HepG2 (cell line): ENCODE measurements at regions not wholly inside any gene's neighbourhood (a gene's known extent, or its start where the extent isn't known, plus 50 kb on each side); places are given as distances from the start of the nearest gene placed in this dataset.

Experiments
- ATAC-seq: fragments of 200-7000 bp; cut with Tn5 transposase; 3 replicates; pipeline ENCODE4 v1.9.1; 2020; ENCODE audit warnings: mild to moderate bottlenecking, moderate library complexity
- BruUV-seq: library from RNA; stranded (reverse); fragments of 400-500 nt; replicated peaks from 2 replicates; lab custom pipeline; 2021; lab: Mats Ljungman, UMichigan
- CTCF ChIA-PET: fragments of 300-600 bp; formaldehyde crosslinking; extraction: SDS; loops from one replicate; lab custom pipeline; 2021; ENCODE audit warnings: low total read pairs, inconsistent platforms, low intra/inter-chr PET ratio; lab: Yijun Ruan, JAX
- POLR2A ChIA-PET: fragments of 350-600 bp; sonication (Branson Sonifier 250); formaldehyde crosslinking; loops from one replicate; lab custom pipeline; 2020; ENCODE audit warnings: antibody characterized with exemption, inconsistent platforms; lab: Yijun Ruan, JAX
- DNase-seq: peaks from one replicate; pipeline ENCODE4 v3.0.0-alpha.2; 2015; ENCODE audit warnings: low spot score
- FAIRE-seq: peaks from 3 replicates; lab custom pipeline; 2011; peaks lifted over from hg19 to GRCh38; lab: Jason Lieb, UNC
- H2AFZ ChIP-seq: one replicate; pipeline ENCODE4 v1.6.1; 2011; ENCODE audit warnings: low read length, inconsistent platforms
- H3K27ac ChIP-seq: fragments of 300-600 bp; 3 replicates; pipeline ENCODE4 v1.8.0; 2011; ENCODE audit warnings: mixed run types, mild to moderate bottlenecking, mixed read lengths, low read length, inconsistent platforms; ENCODE audit not compliant: insufficient read depth; ENCODE audit errors: extremely low read length
- H3K27me3 ChIP-seq, 2 experiments: fragments of 200-600 bp in 1 of 2; 2 replicates in 1 of 2; 3 replicates in 1 of 2; pipeline versions ENCODE4 v1.6.0 to v1.8.0; 2011; ENCODE audit warnings: low read length in 2 of 2, mild to moderate bottlenecking in 2 of 2, moderate library complexity in 2 of 2, inconsistent platforms in 1 of 2; ENCODE audit not compliant: insufficient read depth in 2 of 2, control insufficient read depth in 1 of 2
- H3K36me3 ChIP-seq, 2 experiments: fragments of 200-600 bp in 1 of 2; replicated peaks in 1 of 2; 2 replicates in 1 of 2; 3 replicates in 1 of 2; pipeline versions ENCODE4 v1.5.1 to v1.8.0; 2011; ENCODE audit warnings: low read length in 2 of 2, inconsistent platforms in 1 of 2; ENCODE audit not compliant: insufficient read depth in 2 of 2, control insufficient read depth in 1 of 2
- H3K4me1 ChIP-seq: 2 replicates; pipeline ENCODE4 v1.5.1; 2012; ENCODE audit warnings: low read length, inconsistent platforms; ENCODE audit not compliant: insufficient read depth
- H3K4me2 ChIP-seq: 2 replicates; pipeline ENCODE4 v1.6.0; 2011; ENCODE audit warnings: low read depth, low read length, inconsistent platforms
- H3K4me3 ChIP-seq, 3 experiments: fragments of 200-600 bp in 1 of 3; sonication (generic), shearing (Covaris generic) in 1 of 3; replicated peaks in 1 of 3; 2 replicates each; pipeline ENCODE4 v1.5.1; 2011 to 2016; ENCODE audit warnings: low read length in 3 of 3, inconsistent platforms in 2 of 3, low read depth in 2 of 3, mild to moderate bottlenecking in 2 of 3, control low read depth in 1 of 3, mixed read lengths in 1 of 3; ENCODE audit not compliant: insufficient read depth in 1 of 3
- H3K79me2 ChIP-seq: one replicate; pipeline ENCODE4 v1.6.1; 2011; ENCODE audit warnings: low read length, inconsistent platforms; ENCODE audit not compliant: insufficient read depth
- H3K9ac ChIP-seq: 2 replicates; pipeline ENCODE4 v1.6.0; 2011; ENCODE audit warnings: mild to moderate bottlenecking, low read depth, low read length, inconsistent platforms; ENCODE audit not compliant: insufficient read depth
- H3K9me3 ChIP-seq: 2 replicates; pipeline ENCODE4 v1.5.1; 2012; ENCODE audit warnings: mild to moderate bottlenecking, low read length
- H4K20me1 ChIP-seq: 2 replicates; pipeline ENCODE4 v1.6.0; 2011; ENCODE audit warnings: inconsistent platforms, mild to moderate bottlenecking, low read length, moderate library complexity; ENCODE audit not compliant: insufficient read depth
- AKAP8 ChIP-seq: sonication (generic); formaldehyde crosslinking; IDR thresholded peaks from 2 replicates; pipeline ENCODE4 v1.5.1; 2020; ENCODE audit warnings: mild to moderate bottlenecking, missing genetic modification reagents
- ATRX ChIP-seq: sonication (generic); formaldehyde crosslinking; IDR thresholded peaks from 2 replicates; pipeline ENCODE4 v1.4.0; 2020; ENCODE audit warnings: missing genetic modification reagents, borderline replicate concordance
- CHD4 ChIP-seq: fragments of 200-600 bp; sonication (generic); IDR thresholded peaks from 2 replicates; pipeline ENCODE4 v1.7.0; 2017; ENCODE audit warnings: mild to moderate bottlenecking, low read length, borderline replicate concordance
- GLI4 ChIP-seq: sonication (generic); formaldehyde crosslinking; IDR thresholded peaks from 2 replicates; pipeline ENCODE4 v1.5.1; 2020; ENCODE audit warnings: missing genetic modification reagents, mild to moderate bottlenecking, moderate library complexity, borderline replicate concordance
- MIER3 ChIP-seq: IDR thresholded peaks from 2 replicates; pipeline ENCODE4 v1.6.1; 2016; ENCODE audit warnings: missing compliant biosample characterization, borderline replicate concordance
- PRDM10 ChIP-seq: sonication (generic); formaldehyde crosslinking; IDR thresholded peaks from 2 replicates; pipeline ENCODE4 v1.4.0; 2020; ENCODE audit warnings: low read depth, missing genetic modification reagents
- PTBP1 ChIP-seq: fragments of 200-400 bp; formaldehyde crosslinking; IDR thresholded peaks from 2 replicates; pipeline ENCODE4 v1.6.1; 2018; ENCODE audit warnings: low read length, low read depth; ENCODE audit not compliant: poor library complexity, severe bottlenecking
- RBFOX2 ChIP-seq: fragments of 200-400 bp; formaldehyde crosslinking; IDR thresholded peaks from 2 replicates; pipeline ENCODE4 v1.6.1; 2017; ENCODE audit warnings: low read depth, mild to moderate bottlenecking, low read length
- TFDP2 ChIP-seq: sonication (generic); formaldehyde crosslinking; IDR thresholded peaks from 2 replicates; pipeline ENCODE4 v1.4.0; 2020; ENCODE audit warnings: missing genetic modification reagents
- XRCC5 ChIP-seq: fragments of 200-400 bp; formaldehyde crosslinking; optimal IDR thresholded peaks from 2 replicates; pipeline ENCODE3; 2017; ENCODE audit warnings: mild to moderate bottlenecking, low read length
- ZFYVE20 ChIP-seq: sonication (generic); formaldehyde crosslinking; IDR thresholded peaks from 2 replicates; pipeline ENCODE4 v1.8.0; 2023; ENCODE audit warnings: low read depth, mild to moderate bottlenecking, moderate library complexity, missing genetic modification reagents, borderline replicate concordance
- ZNF136 ChIP-seq: sonication (generic); formaldehyde crosslinking; IDR thresholded peaks from 2 replicates; pipeline ENCODE4 v1.8.1; 2022; ENCODE audit warnings: low read depth, mild to moderate bottlenecking, moderate library complexity, missing genetic modification reagents
- ZNF30 ChIP-seq: sonication (generic); formaldehyde crosslinking; IDR thresholded peaks from 2 replicates; pipeline ENCODE4 v1.5.0; 2020; ENCODE audit warnings: mild to moderate bottlenecking, missing genetic modification reagents
- ZNF350 ChIP-seq: sonication (generic); formaldehyde crosslinking; IDR thresholded peaks from 2 replicates; pipeline ENCODE4 v1.4.0; 2020; ENCODE audit warnings: mild to moderate bottlenecking, low read depth, missing genetic modification reagents, borderline replicate concordance
- ZNF562 ChIP-seq: sonication (generic); formaldehyde crosslinking; IDR thresholded peaks from 2 replicates; pipeline ENCODE4 v1.8.0; 2022; ENCODE audit warnings: missing genetic modification reagents, borderline replicate concordance
- WGBS: methylation state at CpG from one replicate; pipeline ENCODE4 v1.1.6; 2017; ENCODE audit warnings: low lambda C conversion rate; 5-methylcytosine and 5-hydroxymethylcytosine counted together
- in situ Hi-C: cut with HindIII; loops from 2 replicates; pipeline ENCODE4 v1.10.0; 2017; ENCODE audit warnings: low pct_unique_long_range_greater_than_20kb; ENCODE audit not compliant: extremely low pct_ligation_motif_present
- intact Hi-C: fragments of 100-400 bp; cut with micrococcal nuclease; formaldehyde crosslinking; loops from one replicate; pipeline ENCODE4 v1.10.0; 2022; ENCODE audit not compliant: unreplicated experiment
- TF ChIP-seq, protein P1 (sequence below): sonication (generic); formaldehyde crosslinking; IDR thresholded peaks from 2 replicates; pipeline ENCODE4 v1.4.0; 2020; ENCODE audit warnings: mild to moderate bottlenecking, missing genetic modification reagents, borderline replicate concordance
- TF ChIP-seq, protein P2 (sequence below): sonication (generic); formaldehyde crosslinking; IDR thresholded peaks from 2 replicates; pipeline ENCODE4 v1.8.0; 2023; ENCODE audit warnings: mild to moderate bottlenecking, missing genetic modification reagents

DNA sequence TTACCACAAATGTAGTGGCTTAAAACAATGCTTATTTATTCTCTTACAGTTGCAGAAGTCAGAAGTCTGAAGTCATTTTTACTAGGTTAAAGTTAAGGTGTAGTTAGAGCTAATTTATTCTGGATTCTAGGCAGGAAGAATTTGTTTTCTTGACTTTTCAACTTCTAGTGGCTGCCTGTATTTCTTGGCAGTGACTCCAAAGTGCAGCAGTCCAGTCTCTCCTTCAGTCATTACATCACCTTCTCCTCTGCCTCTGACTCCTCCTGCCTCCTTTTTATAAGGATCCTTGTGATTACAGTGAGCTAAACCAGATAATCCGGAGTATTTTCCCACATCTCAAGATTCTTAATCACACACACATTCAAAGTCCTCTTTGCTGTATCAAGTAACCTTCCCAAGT lies 581.4 kb downstream of the KCNA4 start:
- no peaks in the 10 kb centered on the region for H3K27me3 ChIP-seq
- no peaks in the 10 kb centered on the region for H3K4me1 ChIP-seq
- H3K36me3 ChIP-seq = no peaks in the 10 kb centered on the region
- 0% methylated on average over 1 of the region's 1 CpG for WGBS
- ChIA-PET POLR2A (no interaction called here), CTCF (no interaction called here)
- H3K4me3 ChIP-seq = no peak overlapping the region
- H3K4me2 ChIP-seq = no peak overlapping the region
- no peaks in the 10 kb centered on the region for H3K9me3 ChIP-seq
- no peaks in the 10 kb centered on the region for H4K20me1 ChIP-seq
- ATAC-seq = no peak
- H3K27ac ChIP-seq = no peak overlapping the region
- no peak for DNase-seq
- in situ Hi-C loops = loop anchor here (25.0 kb wide), 2 partner anchors 752 to 1477 kb away; no protein-coding TSS in a partner anchor
- FAIRE-seq = no peak
- H3K9ac ChIP-seq = no peak overlapping the region
- BruUV-seq = no TSS peak
- no peak for TF ChIP-seq ZFYVE20
- no peak for TF ChIP-seq TFDP2 (CRISPR knock-in tag)
- TF ChIP-seq PTBP1 = no peak
- TF ChIP-seq CHD4 = no peak
- no peak for TF ChIP-seq AKAP8
- TF ChIP-seq ATRX = no peak
- TF ChIP-seq PRDM10 (CRISPR knock-in tag) = no peak
- TF ChIP-seq, protein P1, sequence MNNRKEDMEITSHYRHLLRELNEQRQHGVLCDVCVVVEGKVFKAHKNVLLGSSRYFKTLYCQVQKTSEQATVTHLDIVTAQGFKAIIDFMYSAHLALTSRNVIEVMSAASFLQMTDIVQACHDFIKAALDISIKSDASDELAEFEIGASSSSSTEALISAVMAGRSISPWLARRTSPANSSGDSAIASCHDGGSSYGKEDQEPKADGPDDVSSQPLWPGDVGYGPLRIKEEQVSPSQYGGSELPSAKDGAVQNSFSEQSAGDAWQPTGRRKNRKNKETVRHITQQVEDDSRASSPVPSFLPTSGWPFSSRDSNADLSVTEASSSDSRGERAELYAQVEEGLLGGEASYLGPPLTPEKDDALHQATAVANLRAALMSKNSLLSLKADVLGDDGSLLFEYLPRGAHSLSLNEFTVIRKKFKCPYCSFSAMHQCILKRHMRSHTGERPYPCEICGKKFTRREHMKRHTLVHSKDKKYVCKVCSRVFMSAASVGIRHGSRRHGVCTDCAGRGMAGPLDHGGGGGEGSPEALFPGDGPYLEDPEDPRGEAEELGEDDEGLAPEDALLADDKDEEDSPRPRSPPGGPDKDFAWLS (CRISPR knock-in tag) = no peak
- TF ChIP-seq, protein P2, sequence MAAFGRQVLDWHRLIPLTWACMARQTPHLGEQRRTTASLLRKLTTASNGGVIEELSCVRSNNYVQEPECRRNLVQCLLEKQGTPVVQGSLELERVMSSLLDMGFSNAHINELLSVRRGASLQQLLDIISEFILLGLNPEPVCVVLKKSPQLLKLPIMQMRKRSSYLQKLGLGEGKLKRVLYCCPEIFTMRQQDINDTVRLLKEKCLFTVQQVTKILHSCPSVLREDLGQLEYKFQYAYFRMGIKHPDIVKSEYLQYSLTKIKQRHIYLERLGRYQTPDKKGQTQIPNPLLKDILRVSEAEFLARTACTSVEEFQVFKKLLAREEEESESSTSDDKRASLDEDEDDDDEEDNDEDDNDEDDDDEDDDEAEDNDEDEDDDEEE (CRISPR knock-in tag) = no peak
- no peak for TF ChIP-seq XRCC5
- no peak for TF ChIP-seq MIER3 (CRISPR knock-in tag)
- no peak for TF ChIP-seq ZNF30
- no peak for TF ChIP-seq ZNF136 (CRISPR knock-in tag)
- no peak for TF ChIP-seq RBFOX2
- TF ChIP-seq ZNF350 (CRISPR knock-in tag) = no peak
- TF ChIP-seq GLI4 (CRISPR knock-in tag) = no peak
- TF ChIP-seq ZNF562 = no peak
- no peak overlapping the region for H2AFZ ChIP-seq
- intact Hi-C loops = no loop called here
- no peaks in the 10 kb centered on the region for H3K79me2 ChIP-seq
